GM12875 (cell line): ENCODE measurements at regions not wholly inside any gene's neighbourhood (a gene's known extent, or its start where the extent isn't known, plus 50 kb on each side); places are given as distances from the start of the nearest gene placed in this dataset.

Experiments
- H3K4me3 ChIP-seq: one replicate; pipeline ENCODE4 v1.5.1; 2011; ENCODE audit warnings: low read depth, low read length, control low read depth
- TF ChIP-seq, protein P1 (sequence below): IDR thresholded peaks from 2 replicates; pipeline ENCODE4 v1.5.1; 2011; ENCODE audit warnings: low read depth, mild to moderate bottlenecking, control low read depth, inconsistent platforms, low read length, moderate library complexity, borderline replicate concordance; ENCODE audit not compliant: insufficient read depth

DNA sequence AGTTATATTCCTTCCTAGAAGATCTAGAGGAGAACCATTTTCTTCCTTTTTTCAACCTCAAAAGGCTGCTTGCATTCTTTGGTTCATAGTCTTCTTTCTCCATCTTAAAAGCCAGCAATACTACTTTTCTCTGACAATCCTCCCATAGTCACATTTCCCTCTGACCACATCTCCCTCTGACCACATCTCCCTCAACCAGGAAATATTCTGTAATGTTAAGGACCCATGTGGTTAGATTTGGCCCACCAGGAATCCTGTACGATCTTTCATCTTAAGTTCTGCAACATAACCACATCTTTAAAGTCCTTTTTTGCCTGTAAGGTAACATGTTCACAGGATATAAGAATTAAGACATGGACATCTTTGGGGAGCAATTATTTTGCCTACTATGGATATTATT, 179.4 kb upstream of the SPEF2 start:
- TF ChIP-seq, protein P1, sequence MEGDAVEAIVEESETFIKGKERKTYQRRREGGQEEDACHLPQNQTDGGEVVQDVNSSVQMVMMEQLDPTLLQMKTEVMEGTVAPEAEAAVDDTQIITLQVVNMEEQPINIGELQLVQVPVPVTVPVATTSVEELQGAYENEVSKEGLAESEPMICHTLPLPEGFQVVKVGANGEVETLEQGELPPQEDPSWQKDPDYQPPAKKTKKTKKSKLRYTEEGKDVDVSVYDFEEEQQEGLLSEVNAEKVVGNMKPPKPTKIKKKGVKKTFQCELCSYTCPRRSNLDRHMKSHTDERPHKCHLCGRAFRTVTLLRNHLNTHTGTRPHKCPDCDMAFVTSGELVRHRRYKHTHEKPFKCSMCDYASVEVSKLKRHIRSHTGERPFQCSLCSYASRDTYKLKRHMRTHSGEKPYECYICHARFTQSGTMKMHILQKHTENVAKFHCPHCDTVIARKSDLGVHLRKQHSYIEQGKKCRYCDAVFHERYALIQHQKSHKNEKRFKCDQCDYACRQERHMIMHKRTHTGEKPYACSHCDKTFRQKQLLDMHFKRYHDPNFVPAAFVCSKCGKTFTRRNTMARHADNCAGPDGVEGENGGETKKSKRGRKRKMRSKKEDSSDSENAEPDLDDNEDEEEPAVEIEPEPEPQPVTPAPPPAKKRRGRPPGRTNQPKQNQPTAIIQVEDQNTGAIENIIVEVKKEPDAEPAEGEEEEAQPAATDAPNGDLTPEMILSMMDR = no peak
- no peak overlapping the region for H3K4me3 ChIP-seq

- H3K4me3 ChIP-seq = no peak overlapping the region
- TF ChIP-seq, protein P1 = peak; percentile 41; the same call in 1 of the 2 replicates
These were observed 181.1 kb upstream of the SPEF2 start for GRCh38 chr5:35436400-35437057.

GRCh38 chr5:35430381-35431162, 187.1 kb upstream of the SPEF2 start:
- TF ChIP-seq, protein P1 = no peak
- H3K4me3 ChIP-seq = no peak overlapping the region

DNA sequence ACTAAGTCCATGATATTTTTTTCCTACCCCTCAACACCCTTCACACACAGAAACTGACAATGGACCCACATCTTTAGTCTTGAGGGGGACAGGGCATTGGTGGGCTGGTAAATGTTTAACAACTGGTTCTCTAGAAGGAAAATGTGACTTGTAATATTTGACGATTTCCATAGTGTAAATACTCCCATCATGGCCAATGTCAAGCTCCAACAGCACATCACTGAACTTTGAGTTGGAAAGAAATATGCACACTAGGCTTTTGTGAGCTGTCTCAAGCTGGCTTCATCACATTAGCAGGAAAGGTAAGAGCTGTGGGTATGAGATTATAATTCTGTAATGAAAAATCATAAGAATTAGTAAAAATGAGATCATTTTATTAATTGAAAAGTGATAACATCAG, 189.9 kb upstream of the PRLR start:
- TF ChIP-seq, protein P1 = no peak
- H3K4me3 ChIP-seq = no peak overlapping the region

- TF ChIP-seq, protein P1 = no peak
- H3K4me3 ChIP-seq = no peak overlapping the region
These were observed 186.8 kb upstream of the PRLR start for GRCh38 chr5:35417040-35417439.

DNA sequence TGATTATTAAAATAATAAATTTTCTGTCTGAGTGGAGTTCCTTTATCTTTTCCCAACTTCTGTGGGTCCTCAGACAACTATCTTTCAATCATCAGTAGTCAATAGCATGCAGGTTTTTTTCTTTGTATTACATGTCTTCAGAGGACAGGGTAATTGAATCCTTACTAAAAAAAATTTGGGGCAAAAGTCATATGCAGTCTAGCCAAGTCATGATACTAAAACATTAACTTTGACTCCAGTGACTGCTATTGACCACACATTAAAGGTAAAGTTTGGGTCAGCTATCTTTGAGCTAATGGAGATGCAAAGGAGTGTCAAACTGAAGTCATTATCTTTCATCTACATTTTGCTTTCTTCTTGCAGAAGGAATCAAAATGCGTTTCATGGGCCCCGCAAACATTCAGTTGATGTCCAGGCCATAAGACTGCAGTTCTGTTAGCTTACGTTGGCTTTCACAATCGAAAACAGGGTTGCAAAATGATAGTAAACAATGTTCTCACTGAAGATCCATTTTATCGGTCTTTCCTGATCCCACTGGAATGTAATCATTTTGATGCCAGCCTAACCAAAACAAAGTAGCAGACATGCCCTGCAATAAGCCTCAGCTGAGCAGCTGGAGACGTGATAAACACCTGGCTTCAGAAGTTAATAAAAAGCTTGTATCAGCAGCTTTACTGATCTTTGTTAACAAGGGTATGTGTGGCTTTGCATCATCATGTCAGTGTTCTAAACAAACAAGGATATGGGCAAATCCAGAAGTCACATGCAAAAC, 186.1 kb upstream of the PRLR start:
- TF ChIP-seq, protein P1 = no peak
- H3K4me3 ChIP-seq = no peak overlapping the region
